Endothelial cell (in vitro differentiated cells): ENCODE measurements at regions not wholly inside any gene's neighbourhood (a gene's known extent, or its start where the extent isn't known, plus 50 kb on each side); places are given as distances from the start of the nearest gene placed in this dataset.

Experiments
- DNase-seq: peaks from one replicate; pipeline ENCODE4 v3.0.0; 2021; ENCODE audit warnings: low spot score
- H3K27ac Mint-ChIP-seq: one replicate; pipeline ENCODE4 v1.8.0; 2021; ENCODE audit warnings: mixed read lengths, inconsistent platforms; ENCODE audit not compliant: unreplicated experiment
- H3K27me3 Mint-ChIP-seq: one replicate; pipeline ENCODE4 v1.8.0; 2021; ENCODE audit warnings: mild to moderate bottlenecking, moderate library complexity, mixed read lengths, inconsistent platforms; ENCODE audit not compliant: unreplicated experiment
- H3K36me3 Mint-ChIP-seq: one replicate; pipeline ENCODE4 v1.8.0; 2021; ENCODE audit warnings: mild to moderate bottlenecking, low read depth, mixed read lengths, inconsistent platforms; ENCODE audit not compliant: unreplicated experiment
- H3K4me1 Mint-ChIP-seq: one replicate; pipeline ENCODE4 v1.8.0; 2021; ENCODE audit warnings: mild to moderate bottlenecking, mixed read lengths, inconsistent platforms; ENCODE audit not compliant: unreplicated experiment
- H3K4me3 Mint-ChIP-seq: one replicate; pipeline ENCODE4 v1.8.0; 2021; ENCODE audit warnings: mild to moderate bottlenecking, mixed read lengths, inconsistent platforms; ENCODE audit not compliant: unreplicated experiment
- H3K9me3 Mint-ChIP-seq: one replicate; pipeline ENCODE4 v1.8.0; 2021; ENCODE audit warnings: mixed read lengths, inconsistent platforms; ENCODE audit not compliant: unreplicated experiment
- TF ChIP-seq, protein P1 (sequence below): fragments of 200-600 bp; sonication (generic); IDR thresholded peaks from one replicate; pipeline ENCODE4 v1.5.0; 2021; ENCODE audit warnings: antibody characterized with exemption; ENCODE audit not compliant: unreplicated experiment

DNA sequence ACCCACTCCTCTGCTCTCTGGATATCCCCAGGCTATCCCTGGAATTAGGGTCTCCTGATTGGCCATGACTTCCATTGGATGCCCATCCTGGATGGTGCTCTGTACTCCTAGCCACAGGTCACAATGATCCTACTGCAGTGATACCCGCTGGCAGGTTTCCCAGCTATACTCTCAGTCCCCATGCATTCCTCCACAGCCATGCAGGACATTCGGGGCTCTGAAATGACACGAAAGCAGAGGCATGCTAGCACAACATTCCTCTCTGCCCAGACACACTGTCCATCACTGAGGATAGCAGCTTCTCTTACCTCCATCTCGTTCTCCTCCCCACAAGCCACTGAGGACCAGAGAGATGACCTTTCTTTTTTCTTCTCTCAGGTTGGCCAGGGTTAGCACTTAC, 51.7 kb upstream of the SPATS2L start:
- Mint-ChIP-seq H3K4me1 (peaks cover 7% of the 10 kb centered on the region), H3K36me3 (no peaks in the 10 kb centered on the region), H3K4me3 (no peak overlapping the region), H3K27me3 (peaks cover 3% of the 10 kb centered on the region), H3K27ac (no peak overlapping the region), H3K9me3 (no peaks in the 10 kb centered on the region)
- TF ChIP-seq, protein P1, sequence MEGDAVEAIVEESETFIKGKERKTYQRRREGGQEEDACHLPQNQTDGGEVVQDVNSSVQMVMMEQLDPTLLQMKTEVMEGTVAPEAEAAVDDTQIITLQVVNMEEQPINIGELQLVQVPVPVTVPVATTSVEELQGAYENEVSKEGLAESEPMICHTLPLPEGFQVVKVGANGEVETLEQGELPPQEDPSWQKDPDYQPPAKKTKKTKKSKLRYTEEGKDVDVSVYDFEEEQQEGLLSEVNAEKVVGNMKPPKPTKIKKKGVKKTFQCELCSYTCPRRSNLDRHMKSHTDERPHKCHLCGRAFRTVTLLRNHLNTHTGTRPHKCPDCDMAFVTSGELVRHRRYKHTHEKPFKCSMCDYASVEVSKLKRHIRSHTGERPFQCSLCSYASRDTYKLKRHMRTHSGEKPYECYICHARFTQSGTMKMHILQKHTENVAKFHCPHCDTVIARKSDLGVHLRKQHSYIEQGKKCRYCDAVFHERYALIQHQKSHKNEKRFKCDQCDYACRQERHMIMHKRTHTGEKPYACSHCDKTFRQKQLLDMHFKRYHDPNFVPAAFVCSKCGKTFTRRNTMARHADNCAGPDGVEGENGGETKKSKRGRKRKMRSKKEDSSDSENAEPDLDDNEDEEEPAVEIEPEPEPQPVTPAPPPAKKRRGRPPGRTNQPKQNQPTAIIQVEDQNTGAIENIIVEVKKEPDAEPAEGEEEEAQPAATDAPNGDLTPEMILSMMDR = no peak
- DNase-seq = no peak

DNA sequence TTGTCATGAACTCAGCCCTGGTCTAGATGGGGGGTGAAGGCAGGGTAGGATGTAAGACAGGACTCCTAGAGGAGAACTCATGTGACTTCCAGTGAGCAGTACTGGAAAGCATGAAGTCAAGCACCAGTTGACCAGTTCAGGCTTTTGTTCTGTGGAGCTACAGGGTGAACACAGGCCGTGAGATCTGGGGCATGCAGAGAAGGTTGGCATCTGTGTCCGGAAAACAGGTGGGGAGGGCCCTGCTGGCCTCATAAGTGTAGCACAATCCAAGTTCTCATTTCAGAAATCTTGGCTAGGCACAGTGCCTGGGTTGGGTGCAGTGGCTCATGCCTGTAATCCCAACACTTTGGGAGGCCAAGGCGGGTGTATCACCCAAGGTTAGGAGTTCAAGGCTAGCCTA, 50.9 kb upstream of the SPATS2L start:
- Mint-ChIP-seq H3K4me3 (no peak overlapping the region), H3K27me3 (peaks cover 3% of the 10 kb centered on the region), H3K27ac (no peak overlapping the region), H3K9me3 (no peaks in the 10 kb centered on the region), H3K36me3 (no peaks in the 10 kb centered on the region), H3K4me1 (peaks cover 7% of the 10 kb centered on the region)
- TF ChIP-seq, protein P1 = no peak
- DNase-seq = no peak
